HG03520 (cell line): ENCODE measurements at regions not wholly inside any gene's neighbourhood (a gene's known extent, or its start where the extent isn't known, plus 50 kb on each side); places are given as distances from the start of the nearest gene placed in this dataset.

Experiments used
- ATAC-seq: cut with Tn5 transposase; IDR thresholded peaks from one replicate; pipeline ENCODE4 v1.9.1; 2021; ENCODE audit warnings: mild to moderate bottlenecking, moderate library complexity; ENCODE audit not compliant: unreplicated experiment

DNA sequence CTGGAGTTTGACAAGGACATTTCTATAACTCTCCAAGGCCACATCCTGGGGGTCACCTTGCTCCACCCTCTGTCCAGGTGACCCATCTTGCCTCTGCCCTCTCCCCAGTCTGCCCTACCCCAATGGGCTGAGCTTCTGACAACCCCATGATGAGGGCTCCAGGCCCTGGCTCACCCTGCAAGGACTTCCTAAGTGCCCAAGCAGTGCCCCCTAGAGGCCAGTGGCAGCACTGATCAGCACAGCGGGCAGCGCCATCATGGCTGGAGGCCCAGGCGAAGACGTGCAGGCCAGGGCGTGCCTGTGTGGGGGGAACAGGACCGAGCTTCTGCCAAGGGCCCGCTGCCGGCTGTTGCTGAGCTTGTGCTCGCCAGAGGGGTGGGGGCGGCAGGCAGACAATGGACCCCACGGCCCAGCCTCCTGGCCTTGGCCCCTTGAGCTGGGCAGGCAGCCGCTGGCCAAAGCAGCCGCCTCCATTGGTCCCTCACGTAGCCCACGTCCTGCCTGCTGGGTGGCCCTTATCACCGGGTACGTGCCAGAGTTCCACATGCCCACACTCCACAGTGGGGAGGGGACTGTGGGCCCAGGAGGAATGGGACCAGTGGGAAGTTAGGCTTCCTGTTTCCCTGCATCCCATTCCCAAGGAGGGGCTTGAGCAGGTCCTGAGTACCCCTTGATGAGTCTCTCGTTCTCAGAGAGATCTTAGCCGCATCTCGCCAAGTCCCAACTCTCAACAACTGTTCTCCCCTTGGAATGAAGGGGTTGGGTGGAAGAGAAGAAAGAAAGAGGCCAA lies 64.3 kb downstream of the MRPL14 start:
- ATAC-seq: no peak

DNA sequence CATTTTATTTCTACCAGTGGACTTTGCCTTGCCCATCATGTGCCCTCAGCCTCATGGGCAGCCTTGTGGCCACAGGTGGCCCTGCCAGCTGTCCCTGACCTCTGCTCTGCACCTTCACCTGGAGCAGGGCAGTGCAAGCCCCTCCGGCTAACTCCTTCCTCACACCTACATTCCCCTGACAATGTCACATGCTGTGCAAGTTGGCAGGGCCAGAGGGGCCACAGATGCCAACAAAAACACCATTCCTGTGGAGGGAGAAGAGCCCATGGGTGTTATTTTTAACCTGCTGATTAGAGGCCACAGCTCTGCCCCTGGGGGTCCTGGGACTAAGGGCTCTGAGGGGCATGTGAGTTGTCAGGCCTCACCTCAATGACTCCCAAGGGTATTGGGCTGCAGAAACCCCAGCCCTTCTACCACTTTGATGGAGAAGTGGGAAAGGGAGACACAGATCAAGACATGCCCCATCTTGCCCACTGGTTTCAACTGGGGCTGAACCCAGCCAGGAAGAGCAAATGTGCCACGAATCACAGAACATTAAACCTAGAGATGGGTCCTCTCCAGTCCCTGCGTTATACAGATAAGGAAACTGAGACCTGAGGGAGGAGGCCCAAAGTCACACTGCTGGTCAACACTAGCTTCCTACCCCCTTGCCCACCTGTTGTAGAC lies 65.0 kb downstream of the MRPL14 start:
- no peak for ATAC-seq

DNA sequence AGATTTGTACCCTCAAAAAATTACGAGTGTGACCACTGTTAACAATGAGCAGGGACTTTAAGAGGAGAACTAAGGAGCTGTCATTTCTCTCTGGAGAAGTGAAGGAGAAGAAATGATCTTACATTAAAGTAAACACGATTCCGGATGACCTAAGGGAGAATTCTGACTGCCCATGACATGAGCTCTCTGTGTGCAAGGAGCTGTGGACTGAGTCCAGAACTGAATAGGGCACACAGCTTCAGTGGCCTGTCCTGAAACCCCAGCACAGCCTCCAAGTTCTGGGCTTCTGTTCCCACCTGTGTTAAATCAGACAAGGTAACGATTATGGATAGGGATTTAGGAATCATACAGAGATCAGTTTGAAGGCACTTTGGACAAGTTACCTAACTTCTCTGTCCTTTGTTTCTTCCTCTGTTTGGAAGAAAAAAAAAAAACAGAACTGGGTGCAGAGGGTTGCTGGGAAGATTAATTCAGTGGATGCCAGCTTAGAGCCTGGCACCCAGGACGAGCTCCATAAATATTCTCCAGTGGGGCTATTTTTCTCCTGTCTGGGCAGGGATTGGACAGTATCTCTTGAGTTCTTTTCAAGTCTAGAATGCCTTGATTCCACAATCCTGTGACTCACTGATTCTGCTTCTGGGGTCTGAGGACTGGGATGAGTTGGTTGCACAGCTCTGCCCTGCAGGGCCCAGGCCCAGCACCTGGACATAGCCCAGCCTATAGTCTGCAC lies 65.7 kb downstream of the MRPL14 start:
- no peak for ATAC-seq

DNA sequence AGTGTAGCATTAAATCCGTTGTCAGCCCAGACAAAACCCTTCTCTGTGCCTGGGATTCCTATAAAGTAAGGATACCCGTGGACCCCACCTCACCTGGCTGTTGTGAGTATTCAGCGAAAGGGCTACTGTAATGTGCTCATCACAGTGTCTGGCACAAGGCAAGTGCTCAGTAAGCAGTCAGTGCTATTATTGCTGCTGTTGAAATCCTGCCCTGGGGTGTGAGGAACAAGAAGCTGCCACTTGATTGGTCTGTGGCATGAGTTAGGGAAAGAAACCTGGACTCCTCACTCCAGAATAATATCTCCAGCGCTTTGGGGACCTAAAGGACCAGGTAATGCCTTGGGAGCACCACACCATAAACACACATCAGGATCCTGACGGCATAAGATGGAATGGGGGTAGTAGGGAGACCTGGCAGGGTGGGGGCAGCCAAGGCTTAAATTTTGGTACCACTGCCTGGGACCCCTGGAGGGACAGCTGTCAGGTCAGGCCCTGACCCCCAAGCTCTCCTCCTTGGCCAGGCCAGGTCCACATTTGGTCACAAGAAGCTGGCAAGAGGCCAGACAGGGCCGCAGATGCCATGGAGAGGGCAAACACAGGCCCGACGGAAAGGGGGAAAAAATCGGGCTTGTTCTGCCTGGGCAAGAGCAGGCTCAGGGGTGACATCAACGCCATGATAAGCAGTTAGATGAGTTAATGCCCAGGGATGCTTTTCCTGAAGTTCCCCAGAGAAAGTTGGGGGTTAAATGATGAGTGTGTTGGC lies 66.5 kb downstream of the MRPL14 start:
- no peak for ATAC-seq

DNA sequence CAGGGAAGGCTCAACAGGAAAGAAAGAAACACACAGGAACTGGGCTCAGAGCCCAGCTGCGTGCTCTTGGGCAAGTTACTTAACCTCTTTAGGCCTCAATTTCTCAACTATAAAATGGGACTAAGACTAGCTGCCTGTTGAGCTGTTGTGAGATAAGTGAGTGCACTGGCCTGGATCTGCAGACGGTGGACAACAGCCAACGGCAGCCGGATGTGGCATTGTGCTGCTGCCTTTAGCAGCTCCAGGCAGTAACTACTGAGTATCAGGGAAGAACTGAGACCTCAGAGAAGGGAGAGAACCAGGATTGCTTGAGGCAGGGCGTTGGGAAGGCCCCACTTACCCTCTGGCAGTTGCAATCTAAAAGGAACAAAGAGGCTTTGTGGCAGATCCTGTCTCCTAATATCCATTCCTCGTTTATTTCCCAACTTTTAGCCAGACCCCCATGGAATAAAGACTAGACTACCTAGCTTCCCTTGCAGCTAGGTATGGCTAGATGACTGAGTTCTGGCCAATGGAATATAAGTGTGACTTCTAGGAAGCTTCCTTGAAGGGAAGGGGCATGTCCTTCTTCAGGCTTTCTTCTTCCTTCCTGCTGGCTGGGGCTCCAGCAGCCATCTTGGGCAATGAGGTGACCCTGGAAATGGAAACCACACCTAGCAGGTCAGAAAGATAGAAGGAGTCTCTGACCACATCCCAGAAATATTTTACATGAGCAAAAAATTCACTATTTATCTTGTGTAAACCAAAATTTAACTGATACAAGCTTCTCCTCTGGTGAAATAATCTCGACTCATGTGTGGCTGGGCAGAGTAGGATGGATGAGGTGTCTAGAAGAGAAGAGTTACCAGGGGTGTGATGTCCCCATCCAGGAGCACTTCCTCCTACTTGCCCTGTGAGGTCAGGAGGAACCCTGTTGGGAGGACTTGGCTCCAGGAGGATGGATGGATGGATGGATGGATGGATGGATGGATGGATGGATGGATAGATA lies 67.6 kb downstream of the MRPL14 start:
- ATAC-seq: no peak

DNA sequence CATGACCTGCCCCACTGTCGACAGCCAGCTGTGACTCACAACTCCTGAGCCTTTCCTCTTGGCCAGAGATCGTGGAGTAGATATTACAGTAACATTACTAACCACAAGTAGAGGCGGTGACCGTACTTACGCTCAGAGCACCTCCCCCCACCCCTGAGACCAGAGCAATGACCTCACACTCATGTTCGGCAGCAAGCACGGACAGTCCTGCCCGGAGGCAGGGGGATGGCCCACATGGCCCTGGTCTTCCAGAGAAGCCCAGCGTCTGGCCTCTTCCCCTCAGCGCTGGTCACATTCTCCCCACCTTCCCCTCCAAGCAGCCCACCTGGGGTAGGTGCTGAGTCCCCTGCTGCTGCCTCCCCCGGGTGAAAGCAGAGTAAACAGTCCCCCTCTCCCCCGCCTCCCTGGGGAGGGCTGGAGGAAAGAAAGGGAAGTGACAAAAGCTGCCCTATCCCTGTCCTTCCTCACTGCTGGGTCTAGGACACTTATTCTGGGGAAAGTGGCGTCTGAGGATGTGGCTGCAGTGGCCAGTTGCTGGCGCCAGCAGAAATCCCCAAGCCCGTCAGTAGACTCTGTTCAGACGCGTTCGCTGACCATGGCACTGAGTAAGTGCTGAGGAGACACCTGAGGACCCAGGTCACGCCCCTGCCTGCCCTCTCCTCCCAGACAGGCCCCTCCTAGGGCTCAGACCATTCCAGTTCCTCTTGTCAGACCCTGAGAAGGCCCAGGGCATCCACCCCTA lies 68.5 kb downstream of the MRPL14 start:
- ATAC-seq: peak; percentile 41

DNA sequence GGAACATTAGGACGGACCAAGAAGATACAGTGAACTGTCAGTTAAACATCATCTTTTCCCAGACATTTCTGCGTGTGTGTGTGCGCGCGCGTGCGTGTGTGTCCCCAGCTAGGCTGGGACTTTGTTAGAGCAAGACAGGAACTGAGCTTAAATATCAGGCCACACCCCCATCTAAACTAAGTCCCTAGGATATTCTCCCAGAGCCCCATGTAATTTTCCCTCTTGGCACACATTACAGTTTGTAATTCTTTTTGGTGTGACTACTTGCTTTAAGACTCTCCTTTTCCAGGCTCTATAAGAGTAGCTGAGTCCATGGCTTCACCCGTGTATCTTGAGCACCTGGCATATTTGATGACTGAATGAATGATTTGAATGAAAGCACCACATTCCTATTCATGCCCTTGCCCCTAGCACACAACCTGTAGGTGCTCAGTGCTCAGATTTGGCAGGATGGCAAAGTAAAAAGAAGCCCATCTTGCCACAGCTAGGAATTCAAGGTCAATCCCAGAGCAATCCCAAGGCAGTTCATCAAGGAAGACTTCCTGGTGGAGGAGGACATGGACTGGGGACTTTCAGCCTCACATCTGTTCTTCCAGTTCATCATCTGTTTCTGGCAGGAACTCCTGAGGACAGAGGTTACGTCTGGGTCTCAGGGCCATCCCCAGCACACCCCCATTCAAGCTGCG lies 69.2 kb downstream of the MRPL14 start:
- no peak for ATAC-seq

DNA sequence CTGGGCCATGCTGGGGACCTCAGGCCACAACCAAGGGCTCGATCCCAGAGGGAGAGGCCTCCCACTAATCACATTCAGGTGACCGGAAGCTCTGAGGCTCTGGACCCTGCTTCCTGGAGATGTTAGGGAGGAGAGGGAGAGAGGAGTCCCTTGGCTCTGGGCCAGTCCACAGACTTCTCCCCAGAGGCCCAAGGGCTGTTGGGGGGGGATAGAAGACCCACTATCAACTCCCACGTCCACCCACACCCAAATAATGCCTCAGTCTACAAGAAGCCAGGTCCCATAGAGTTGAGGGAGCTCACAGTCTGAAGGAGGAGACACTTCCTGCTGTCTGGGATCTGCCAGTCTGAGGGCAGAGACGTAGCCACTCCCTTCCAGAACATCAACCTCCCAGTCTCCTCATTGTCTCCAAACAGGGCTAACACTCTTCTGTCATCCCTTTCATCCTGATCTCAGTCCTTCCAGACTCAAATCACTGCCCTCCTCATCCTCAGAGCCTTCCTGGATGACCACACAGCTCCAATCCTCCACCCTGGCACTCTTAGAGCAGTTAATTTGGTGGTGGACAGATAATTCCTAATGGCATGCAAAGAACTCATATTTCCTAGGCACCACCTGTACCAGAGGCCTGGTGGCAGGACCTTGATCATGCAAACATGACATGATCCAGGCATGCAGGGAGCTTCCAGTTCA lies 69.9 kb downstream of the MRPL14 start:
- no peak for ATAC-seq

DNA sequence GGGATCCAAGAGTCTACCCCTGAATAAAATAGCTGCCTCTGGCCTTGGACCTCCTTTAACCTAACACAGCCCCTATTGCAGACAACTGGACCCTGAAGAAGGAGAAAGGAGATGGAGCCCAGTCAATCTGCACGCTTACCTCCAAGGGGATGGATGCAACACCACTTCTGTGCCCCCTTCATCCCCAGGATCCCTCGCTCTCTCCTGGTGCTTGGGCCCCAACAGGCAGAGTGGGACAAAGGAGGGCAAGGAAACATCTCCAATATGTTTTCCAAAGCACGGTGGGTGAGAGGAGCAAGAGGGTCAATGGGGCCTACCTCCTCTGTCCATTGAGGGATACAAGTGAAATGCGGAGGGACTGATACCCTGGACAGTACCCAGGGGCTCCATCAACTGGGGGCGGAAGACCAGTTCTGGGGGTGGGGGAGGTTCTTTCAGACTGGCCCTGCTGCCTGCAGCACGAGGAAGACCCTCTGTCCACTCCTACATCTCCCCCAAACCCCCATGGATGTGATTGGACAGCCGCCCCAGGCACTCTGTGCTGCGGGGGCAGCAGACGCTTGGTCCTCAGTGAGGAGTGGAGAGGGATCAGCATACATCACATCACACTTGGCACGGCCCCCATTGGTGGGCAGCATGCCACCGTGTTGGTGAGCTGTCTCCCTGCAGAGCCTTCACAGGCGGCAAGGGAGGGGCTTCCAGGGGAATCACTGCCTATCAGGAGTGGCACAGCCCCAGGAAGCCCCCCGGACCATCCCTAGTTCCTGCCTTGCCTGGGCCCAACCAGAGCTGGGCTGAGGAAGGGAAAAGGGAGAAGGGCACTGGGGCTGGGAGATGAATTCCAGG lies 70.6 kb downstream of the MRPL14 start:
- ATAC-seq: no peak

DNA sequence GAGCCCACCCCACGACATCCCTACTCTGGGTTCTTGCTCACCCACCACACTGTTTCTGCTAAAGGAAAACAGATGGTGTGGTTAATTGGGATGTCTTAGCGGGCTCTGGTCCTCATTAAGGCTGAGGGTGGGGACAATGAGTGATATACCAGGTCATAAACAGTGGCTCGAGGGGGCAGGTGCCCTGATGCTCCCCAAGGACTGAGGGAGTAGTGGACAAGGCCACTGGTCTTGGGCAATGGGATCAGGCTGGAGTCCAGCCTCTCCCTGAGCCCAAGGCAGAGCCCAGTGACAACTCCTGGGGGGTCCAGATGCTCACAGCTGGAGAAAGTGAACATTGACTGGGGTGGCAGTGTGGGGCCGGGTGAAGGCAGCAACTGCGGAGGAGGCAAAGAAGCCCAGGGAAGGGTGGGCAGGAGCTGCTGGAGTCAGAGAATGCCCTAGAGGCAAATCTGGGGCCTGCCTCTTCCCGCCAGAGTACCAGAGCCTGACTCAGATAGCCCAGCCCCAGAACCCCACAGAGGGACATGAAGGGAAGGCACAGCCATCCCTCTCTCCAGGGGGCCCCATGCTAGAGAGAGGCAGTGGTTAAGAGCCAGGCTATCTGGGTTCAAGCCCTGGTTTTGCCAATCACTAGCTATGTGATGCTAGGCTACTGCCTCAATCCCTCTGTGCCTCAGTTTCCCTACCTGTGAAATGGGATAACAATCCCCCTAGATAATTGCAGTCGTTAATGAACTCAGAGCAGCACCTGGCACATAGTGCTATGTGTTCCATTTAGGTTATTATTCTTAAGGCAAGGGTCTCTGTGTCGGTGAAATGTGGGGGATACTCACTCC lies 72.3 kb downstream of the MRPL14 start:
- no peak for ATAC-seq

DNA sequence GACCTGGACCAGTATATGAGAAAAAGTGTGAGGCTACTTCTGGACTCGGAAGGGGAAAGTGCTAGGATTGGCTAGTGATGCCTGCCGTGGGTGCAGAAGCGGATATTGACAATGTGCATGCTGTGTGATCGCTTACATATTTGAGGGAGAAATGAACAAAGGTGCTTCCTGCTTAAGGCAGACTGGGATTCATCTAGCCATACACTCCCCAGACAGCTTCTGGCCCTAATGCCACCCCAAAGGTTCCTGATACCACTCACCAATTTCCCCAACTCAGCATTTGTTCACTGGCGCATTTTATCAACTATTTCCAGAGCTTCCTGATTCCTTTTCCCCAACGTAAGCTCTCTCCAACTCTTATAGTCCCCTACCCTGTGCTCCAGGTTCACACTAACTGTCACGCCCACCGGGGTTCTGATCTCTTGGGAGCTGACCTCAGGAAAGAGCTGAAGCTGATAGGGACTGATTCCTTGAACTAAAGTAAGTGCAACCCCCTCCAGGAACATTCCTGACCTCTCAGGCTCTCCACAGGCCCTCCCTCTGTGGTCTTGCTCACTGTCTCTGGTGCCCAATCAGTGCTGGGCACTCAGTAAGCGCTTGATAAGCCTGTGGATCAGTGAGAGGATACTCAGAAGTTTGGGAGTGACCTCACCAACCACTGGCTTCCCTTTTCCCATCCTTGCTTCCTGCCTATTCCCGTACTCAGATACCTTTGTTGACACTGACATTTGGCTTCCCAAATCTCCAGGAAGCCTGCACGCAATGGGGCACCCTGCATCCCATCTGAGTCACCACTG lies 73.3 kb downstream of the MRPL14 start:
- no peak for ATAC-seq

DNA sequence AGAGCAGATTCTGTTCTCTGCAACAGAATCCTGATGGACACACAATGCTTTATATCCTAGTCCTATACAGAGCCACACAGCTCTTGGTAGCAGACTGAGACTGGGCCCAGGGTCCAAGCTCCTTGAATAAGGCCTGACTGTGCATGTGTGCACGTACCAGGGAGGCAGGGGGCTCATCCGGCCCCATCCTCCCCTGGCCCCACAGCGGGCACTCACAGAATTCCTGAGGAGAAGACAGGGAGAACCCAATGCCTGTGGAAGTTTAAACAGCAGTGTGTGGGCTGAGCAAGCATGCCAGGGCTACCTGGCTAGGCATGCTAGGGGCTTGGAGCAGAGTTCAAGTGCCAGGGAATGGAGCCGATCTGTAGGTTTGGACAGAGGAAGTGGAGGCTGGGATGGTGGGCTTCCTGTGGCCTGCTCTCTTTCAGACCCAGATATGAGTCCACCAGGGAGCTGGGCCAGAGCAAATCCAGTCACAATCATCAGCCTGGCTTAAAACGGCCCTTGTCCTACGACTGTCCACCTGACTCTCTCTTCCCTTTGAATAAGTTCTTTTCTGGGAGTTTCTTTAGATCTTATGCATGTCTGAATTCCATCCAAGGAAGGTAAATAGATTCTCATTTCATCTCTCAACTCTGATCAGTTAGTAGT lies 74.0 kb downstream of the MRPL14 start:
- no peak for ATAC-seq

DNA sequence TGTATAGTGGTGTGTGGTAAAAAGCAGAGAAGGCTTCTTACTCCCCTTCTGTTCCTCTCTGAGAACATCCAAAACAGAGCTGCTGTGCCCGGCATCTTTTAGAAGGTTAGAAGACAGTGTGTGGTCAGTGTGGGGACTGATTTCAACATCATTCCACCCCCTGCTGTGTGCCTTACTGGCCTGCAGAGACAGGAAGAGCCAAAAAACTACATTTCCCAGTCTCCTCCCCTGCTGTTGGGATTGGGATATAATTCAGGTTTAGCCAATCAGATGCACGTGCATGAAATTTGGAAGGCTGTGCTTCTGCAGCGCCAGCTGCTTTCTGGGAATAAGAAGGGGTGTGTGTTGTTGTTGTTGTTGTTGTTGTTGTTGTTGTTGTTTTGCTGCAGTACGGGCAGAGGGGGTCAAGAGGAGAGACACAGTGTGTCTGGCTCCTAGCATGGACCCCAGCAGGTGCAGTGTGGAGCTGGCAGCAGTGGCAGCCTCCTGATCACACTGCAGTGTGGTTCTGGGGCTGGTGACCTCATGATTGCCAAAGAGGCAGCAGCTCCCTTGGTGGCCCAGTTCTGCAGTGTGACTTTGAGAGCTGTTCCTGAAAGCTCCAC lies 74.7 kb downstream of the MRPL14 start:
- ATAC-seq: no peak

DNA sequence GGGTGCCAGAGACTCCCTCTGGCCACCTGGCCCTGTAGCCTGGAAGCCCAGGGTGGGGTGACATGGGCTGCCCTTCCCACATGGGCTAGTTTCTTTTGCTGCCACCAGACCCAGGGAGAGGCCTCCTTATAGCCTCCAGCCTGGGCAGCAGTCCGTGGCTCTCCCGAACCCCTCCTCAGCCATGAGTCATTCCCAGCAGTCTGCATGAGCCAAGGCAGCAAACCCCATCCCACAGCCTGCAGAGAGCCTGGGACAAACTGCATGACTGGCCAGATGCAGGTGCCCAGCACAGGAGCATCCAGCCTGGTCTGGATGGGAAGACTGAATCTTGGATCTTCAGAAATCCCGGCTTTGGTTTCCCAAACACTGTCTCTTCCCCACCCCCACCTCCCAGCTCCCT lies 75.7 kb downstream of the MRPL14 start:
- no peak for ATAC-seq
